ENCODE measurements at regions not wholly inside any gene's neighbourhood (a gene's known extent, or its start where the extent isn't known, plus 50 kb on each side); places are given as distances from the start of the nearest gene placed in this dataset.

- H3K4me3 ChIP-seq (ENCODE audit: low read depth in 1 of 2, low read length in 2 of 2), result no peak overlapping the region
- no peak overlapping the region for H3K9ac ChIP-seq (ENCODE audit: low read depth in 1 of 2, low read length in 2 of 2)
- H3K9me3 ChIP-seq (ENCODE audit: control insufficient read depth in 1 of 2, low read length in 2 of 2), result peaks cover 0 to 3% of the 10 kb centered on the region in 2 donors
- no peaks in the 10 kb centered on the region for H3K4me1 ChIP-seq (ENCODE audit: control insufficient read depth in 1 of 2, insufficient read depth in 2 of 2, low read length in 2 of 2)
- H3K36me3 ChIP-seq (ENCODE audit: control insufficient read depth in 1 of 2, insufficient read depth in 2 of 2, low read length in 2 of 2), result no peaks in the 10 kb centered on the region
- H3K27me3 ChIP-seq (ENCODE audit: control insufficient read depth in 1 of 2, insufficient read depth in 2 of 2, low read length in 2 of 2), result no peaks in the 10 kb centered on the region
- H3K27ac ChIP-seq (ENCODE audit: low read depth, low read length), result no peak overlapping the region
These were observed 340.6 kb downstream of the CAAP1 start for GRCh38 chr9:26551971-26552370.

GRCh38 chr9:26551451-26551850 is 341.2 kb downstream of the CAAP1 start:
- Histone ChIP-seq H3K9me3 (ENCODE audit: control insufficient read depth in 1 of 2, low read length in 2 of 2) (peaks cover 0 to 3% of the 10 kb centered on the region in 2 donors), H3K4me1 (ENCODE audit: control insufficient read depth in 1 of 2, insufficient read depth in 2 of 2, low read length in 2 of 2) (no peaks in the 10 kb centered on the region), H3K27me3 (ENCODE audit: control insufficient read depth in 1 of 2, insufficient read depth in 2 of 2, low read length in 2 of 2) (no peaks in the 10 kb centered on the region), H3K9ac (ENCODE audit: low read depth in 1 of 2, low read length in 2 of 2) (no peak overlapping the region), H3K36me3 (ENCODE audit: control insufficient read depth in 1 of 2, insufficient read depth in 2 of 2, low read length in 2 of 2) (no peaks in the 10 kb centered on the region), H3K4me3 (ENCODE audit: low read depth in 1 of 2, low read length in 2 of 2) (no peak overlapping the region), H3K27ac (ENCODE audit: low read depth, low read length) (no peak overlapping the region)

- H3K9me3 ChIP-seq (ENCODE audit: control insufficient read depth in 1 of 2, low read length in 2 of 2), result peaks cover 0 to 2% of the 10 kb centered on the region in 2 donors
- H3K36me3 ChIP-seq (ENCODE audit: control insufficient read depth in 1 of 2, insufficient read depth in 2 of 2, low read length in 2 of 2), result no peaks in the 10 kb centered on the region
- H3K27ac ChIP-seq (ENCODE audit: low read depth, low read length), result no peak overlapping the region
- no peak overlapping the region for H3K4me3 ChIP-seq (ENCODE audit: low read depth in 1 of 2, low read length in 2 of 2)
- no peaks in the 10 kb centered on the region for H3K4me1 ChIP-seq (ENCODE audit: control insufficient read depth in 1 of 2, insufficient read depth in 2 of 2, low read length in 2 of 2)
- no peak overlapping the region for H3K9ac ChIP-seq (ENCODE audit: low read depth in 1 of 2, low read length in 2 of 2)
- H3K27me3 ChIP-seq (ENCODE audit: control insufficient read depth in 1 of 2, insufficient read depth in 2 of 2, low read length in 2 of 2), result no peaks in the 10 kb centered on the region
These were observed 343.8 kb downstream of the CAAP1 start for GRCh38 chr9:26548781-26549290.

GRCh38 chr9:26539867-26540493 is 352.6 kb downstream of the CAAP1 start:
- Histone ChIP-seq H3K9ac (ENCODE audit: low read depth in 1 of 2, low read length in 2 of 2) (no peak overlapping the region), H3K27me3 (ENCODE audit: control insufficient read depth in 1 of 2, insufficient read depth in 2 of 2, low read length in 2 of 2) (no peaks in the 10 kb centered on the region), H3K4me1 (ENCODE audit: control insufficient read depth in 1 of 2, insufficient read depth in 2 of 2, low read length in 2 of 2) (no peaks in the 10 kb centered on the region), H3K36me3 (ENCODE audit: control insufficient read depth in 1 of 2, insufficient read depth in 2 of 2, low read length in 2 of 2) (no peaks in the 10 kb centered on the region), H3K27ac (ENCODE audit: low read depth, low read length) (no peak overlapping the region), H3K4me3 (ENCODE audit: low read depth in 1 of 2, low read length in 2 of 2) (no peak overlapping the region), H3K9me3 (ENCODE audit: control insufficient read depth in 1 of 2, low read length in 2 of 2) (peaks cover 0 to under 1% of the 10 kb centered on the region in 2 donors)

- Histone ChIP-seq H3K4me1 (ENCODE audit: control insufficient read depth in 1 of 2, insufficient read depth in 2 of 2, low read length in 2 of 2) (no peaks in the 10 kb centered on the region), H3K9me3 (ENCODE audit: control insufficient read depth in 1 of 2, low read length in 2 of 2) (no peaks in the 10 kb centered on the region), H3K27me3 (ENCODE audit: control insufficient read depth in 1 of 2, insufficient read depth in 2 of 2, low read length in 2 of 2) (no peaks in the 10 kb centered on the region), H3K36me3 (ENCODE audit: control insufficient read depth in 1 of 2, insufficient read depth in 2 of 2, low read length in 2 of 2) (no peaks in the 10 kb centered on the region), H3K4me3 (ENCODE audit: low read depth in 1 of 2, low read length in 2 of 2) (no peak overlapping the region), H3K27ac (ENCODE audit: low read depth, low read length) (no peak overlapping the region), H3K9ac (ENCODE audit: low read depth in 1 of 2, low read length in 2 of 2) (no peak overlapping the region)
These were observed 355.4 kb downstream of the CAAP1 start for GRCh38 chr9:26537211-26537610.

GRCh38 chr9:26535151-26535550 is 357.5 kb downstream of the CAAP1 start:
- no peak overlapping the region for H3K27ac ChIP-seq (ENCODE audit: low read depth, low read length)
- H3K27me3 ChIP-seq (ENCODE audit: control insufficient read depth in 1 of 2, insufficient read depth in 2 of 2, low read length in 2 of 2), result no peaks in the 10 kb centered on the region
- H3K4me3 ChIP-seq (ENCODE audit: low read depth in 1 of 2, low read length in 2 of 2), result no peak overlapping the region
- no peaks in the 10 kb centered on the region for H3K9me3 ChIP-seq (ENCODE audit: control insufficient read depth in 1 of 2, low read length in 2 of 2)
- H3K4me1 ChIP-seq (ENCODE audit: control insufficient read depth in 1 of 2, insufficient read depth in 2 of 2, low read length in 2 of 2), result no peaks in the 10 kb centered on the region
- H3K36me3 ChIP-seq (ENCODE audit: control insufficient read depth in 1 of 2, insufficient read depth in 2 of 2, low read length in 2 of 2), result no peaks in the 10 kb centered on the region
- H3K9ac ChIP-seq (ENCODE audit: low read depth in 1 of 2, low read length in 2 of 2), result no peak overlapping the region

- H3K9ac ChIP-seq (ENCODE audit: low read depth in 1 of 2, low read length in 2 of 2), result no peak overlapping the region
- no peak overlapping the region for H3K4me3 ChIP-seq (ENCODE audit: low read depth in 1 of 2, low read length in 2 of 2)
- no peaks in the 10 kb centered on the region for H3K27me3 ChIP-seq (ENCODE audit: control insufficient read depth in 1 of 2, insufficient read depth in 2 of 2, low read length in 2 of 2)
- no peaks in the 10 kb centered on the region for H3K4me1 ChIP-seq (ENCODE audit: control insufficient read depth in 1 of 2, insufficient read depth in 2 of 2, low read length in 2 of 2)
- no peaks in the 10 kb centered on the region for H3K9me3 ChIP-seq (ENCODE audit: control insufficient read depth in 1 of 2, low read length in 2 of 2)
- H3K36me3 ChIP-seq (ENCODE audit: control insufficient read depth in 1 of 2, insufficient read depth in 2 of 2, low read length in 2 of 2), result no peaks in the 10 kb centered on the region
- no peak overlapping the region for H3K27ac ChIP-seq (ENCODE audit: low read depth, low read length)
These were observed 361.8 kb downstream of the CAAP1 start for GRCh38 chr9:26530841-26531240.

GRCh38 chr9:26527931-26528330 is 364.7 kb downstream of the CAAP1 start:
- Histone ChIP-seq H3K4me1 (ENCODE audit: control insufficient read depth in 1 of 2, insufficient read depth in 2 of 2, low read length in 2 of 2) (no peaks in the 10 kb centered on the region), H3K27ac (ENCODE audit: low read depth, low read length) (no peak overlapping the region), H3K9me3 (ENCODE audit: control insufficient read depth in 1 of 2, low read length in 2 of 2) (no peaks in the 10 kb centered on the region), H3K4me3 (ENCODE audit: low read depth in 1 of 2, low read length in 2 of 2) (no peak overlapping the region), H3K36me3 (ENCODE audit: control insufficient read depth in 1 of 2, insufficient read depth in 2 of 2, low read length in 2 of 2) (no peaks in the 10 kb centered on the region), H3K9ac (ENCODE audit: low read depth in 1 of 2, low read length in 2 of 2) (no peak overlapping the region), H3K27me3 (ENCODE audit: control insufficient read depth in 1 of 2, insufficient read depth in 2 of 2, low read length in 2 of 2) (no peaks in the 10 kb centered on the region)

GRCh38 chr9:26524267-26524666 is 368.3 kb downstream of the CAAP1 start:
- H3K4me1 ChIP-seq (ENCODE audit: control insufficient read depth in 1 of 2, insufficient read depth in 2 of 2, low read length in 2 of 2), result no peaks in the 10 kb centered on the region
- no peaks in the 10 kb centered on the region for H3K27me3 ChIP-seq (ENCODE audit: control insufficient read depth in 1 of 2, insufficient read depth in 2 of 2, low read length in 2 of 2)
- H3K9me3 ChIP-seq (ENCODE audit: control insufficient read depth in 1 of 2, low read length in 2 of 2), result no peaks in the 10 kb centered on the region
- no peaks in the 10 kb centered on the region for H3K36me3 ChIP-seq (ENCODE audit: control insufficient read depth in 1 of 2, insufficient read depth in 2 of 2, low read length in 2 of 2)
- no peak overlapping the region for H3K27ac ChIP-seq (ENCODE audit: low read depth, low read length)
- H3K9ac ChIP-seq (ENCODE audit: low read depth in 1 of 2, low read length in 2 of 2), result no peak overlapping the region
- H3K4me3 ChIP-seq (ENCODE audit: low read depth in 1 of 2, low read length in 2 of 2), result no peak overlapping the region

- H3K27ac ChIP-seq (ENCODE audit: low read depth, low read length), result no peak overlapping the region
- H3K4me3 ChIP-seq (ENCODE audit: low read depth in 1 of 2, low read length in 2 of 2), result no peak overlapping the region
- H3K9me3 ChIP-seq (ENCODE audit: control insufficient read depth in 1 of 2, low read length in 2 of 2), result no peaks in the 10 kb centered on the region
- H3K36me3 ChIP-seq (ENCODE audit: control insufficient read depth in 1 of 2, insufficient read depth in 2 of 2, low read length in 2 of 2), result no peaks in the 10 kb centered on the region
- H3K27me3 ChIP-seq (ENCODE audit: control insufficient read depth in 1 of 2, insufficient read depth in 2 of 2, low read length in 2 of 2), result no peaks in the 10 kb centered on the region
- no peaks in the 10 kb centered on the region for H3K4me1 ChIP-seq (ENCODE audit: control insufficient read depth in 1 of 2, insufficient read depth in 2 of 2, low read length in 2 of 2)
- H3K9ac ChIP-seq (ENCODE audit: low read depth in 1 of 2, low read length in 2 of 2), result no peak overlapping the region
These were observed 369.0 kb downstream of the CAAP1 start for GRCh38 chr9:26523577-26523976.

Measured in duodenal mucosa (tissue), 2 donors.